ENCODE measurements at regions not wholly inside any gene's neighbourhood (a gene's known extent, or its start where the extent isn't known, plus 50 kb on each side); places are given as distances from the start of the nearest gene placed in this dataset.

GRCh38 chr10:64750672-64751071 is 1229.5 kb downstream of the REEP3 start:
- H3K4me3 ChIP-seq: no peak overlapping the region
- no peaks in the 10 kb centered on the region for H3K9me3 ChIP-seq
- DNase-seq: no peak
- 58 to 94% methylated on average over 2 of the region's 2 CpGs for WGBS, 2 donors
- TF ChIP-seq CTCF (IDR thresholded peaks at IDR 0.05) (no peak), POLR2A (IDR thresholded peaks at IDR 0.05) (no peak)
- no peaks in the 10 kb centered on the region for H3K36me3 ChIP-seq (replicated peaks in 1 of 2; ENCODE audit: insufficient read depth in 1 of 2, low read depth in 2 of 2)
- intact Hi-C loops (cut with DNase I): no loop called here
- H3K4me1 ChIP-seq: no peaks in the 10 kb centered on the region
- H3K27me3 ChIP-seq: no peaks in the 10 kb centered on the region
- ATAC-seq: no peak
- H3K27ac ChIP-seq: no peak overlapping the region

GRCh38 chr10:64753516-64753915 is 1232.3 kb downstream of the REEP3 start:
- TF ChIP-seq CTCF (IDR thresholded peaks at IDR 0.05) (no peak), POLR2A (IDR thresholded peaks at IDR 0.05) (no peak)
- WGBS, 2 donors: 85 to 95% methylated on average over 2 of the region's 2 CpGs
- H3K36me3 ChIP-seq (replicated peaks in 1 of 2; ENCODE audit: insufficient read depth in 1 of 2, low read depth in 2 of 2): no peaks in the 10 kb centered on the region
- no peak for DNase-seq
- no peak overlapping the region for H3K27ac ChIP-seq
- no peaks in the 10 kb centered on the region for H3K4me1 ChIP-seq
- H3K27me3 ChIP-seq: no peaks in the 10 kb centered on the region
- H3K4me3 ChIP-seq: no peak overlapping the region
- no peak for ATAC-seq
- H3K9me3 ChIP-seq: no peaks in the 10 kb centered on the region
- intact Hi-C loops (cut with DNase I): no loop called here

GRCh38 chr10:64760371-64760770 is 1239.2 kb downstream of the REEP3 start:
- TF ChIP-seq POLR2A (IDR thresholded peaks at IDR 0.05) (no peak), CTCF (IDR thresholded peaks at IDR 0.05) (no peak)
- no peak for ATAC-seq
- no peak overlapping the region for H3K27ac ChIP-seq
- no peak for DNase-seq
- no peak overlapping the region for H3K4me3 ChIP-seq
- WGBS, 2 donors: 72 to 73% methylated on average over 4 of the region's 4 CpGs
- intact Hi-C loops (cut with DNase I): no loop called here
- no peaks in the 10 kb centered on the region for H3K36me3 ChIP-seq (replicated peaks in 1 of 2; ENCODE audit: insufficient read depth in 1 of 2, low read depth in 2 of 2)
- H3K9me3 ChIP-seq: no peaks in the 10 kb centered on the region
- no peaks in the 10 kb centered on the region for H3K27me3 ChIP-seq
- H3K4me1 ChIP-seq: no peaks in the 10 kb centered on the region

GRCh38 chr10:64762861-64763260 is 1241.7 kb downstream of the REEP3 start:
- intact Hi-C loops (cut with DNase I): no loop called here
- ATAC-seq (no peak), DNase-seq (no peak)
- Histone ChIP-seq H3K9me3 (no peaks in the 10 kb centered on the region), H3K36me3 (replicated peaks in 1 of 2; ENCODE audit: insufficient read depth in 1 of 2, low read depth in 2 of 2) (no peaks in the 10 kb centered on the region), H3K4me3 (peak overlapping the region in 1 of 2 donors; percentile 5), H3K4me1 (no peaks in the 10 kb centered on the region), H3K27ac (no peak overlapping the region), H3K27me3 (no peaks in the 10 kb centered on the region)
- WGBS, 2 donors: 65 to 73% methylated on average over 4 of the region's 4 CpGs
- TF ChIP-seq POLR2A (IDR thresholded peaks at IDR 0.05): no peak
- no peak for TF ChIP-seq CTCF (IDR thresholded peaks at IDR 0.05)

- ATAC-seq: no peak
- no peaks in the 10 kb centered on the region for H3K36me3 ChIP-seq (replicated peaks in 1 of 2; ENCODE audit: insufficient read depth in 1 of 2, low read depth in 2 of 2)
- no peaks in the 10 kb centered on the region for H3K27me3 ChIP-seq
- intact Hi-C loops (cut with DNase I): no loop called here
- whole genome bisulfite sequencing, 2 donors: 53 to 57% methylated on average over 2 of the region's 2 CpGs
- DNase-seq: no peak
- H3K27ac ChIP-seq: no peak overlapping the region
- no peaks in the 10 kb centered on the region for H3K4me1 ChIP-seq
- no peak for TF ChIP-seq CTCF (IDR thresholded peaks at IDR 0.05)
- no peak for TF ChIP-seq POLR2A (IDR thresholded peaks at IDR 0.05)
- H3K4me3 ChIP-seq: no peak overlapping the region
- H3K9me3 ChIP-seq: no peaks in the 10 kb centered on the region
Measured at GRCh38 chr10:64765498-64765897, 1244.3 kb downstream of the REEP3 start.

All from body of pancreas (tissue), 4 donors.